ENCODE measurements at regions not wholly inside any gene's neighbourhood (a gene's known extent, or its start where the extent isn't known, plus 50 kb on each side); places are given as distances from the start of the nearest gene placed in this dataset.
A peak's percentile ranks its signal among the peaks of the same experiment; 100 is the strongest.

GRCh38 chr10:133010095-133010842 is 67.9 kb upstream of the CFAP46 start:
- H3K27ac ChIP-seq: no peak overlapping the region
- H3K4me1 ChIP-seq: no peaks in the 10 kb centered on the region
- intact Hi-C loops (cut with DNase I; ENCODE audit: low total_unique reads): no loop called here
- peaks cover 0 to 33% of the 10 kb centered on the region in 2 donors for H3K27me3 ChIP-seq
- H3K4me3 ChIP-seq: no peak overlapping the region
- no peaks in the 10 kb centered on the region for H3K36me3 ChIP-seq
- TF ChIP-seq, protein P1, sequence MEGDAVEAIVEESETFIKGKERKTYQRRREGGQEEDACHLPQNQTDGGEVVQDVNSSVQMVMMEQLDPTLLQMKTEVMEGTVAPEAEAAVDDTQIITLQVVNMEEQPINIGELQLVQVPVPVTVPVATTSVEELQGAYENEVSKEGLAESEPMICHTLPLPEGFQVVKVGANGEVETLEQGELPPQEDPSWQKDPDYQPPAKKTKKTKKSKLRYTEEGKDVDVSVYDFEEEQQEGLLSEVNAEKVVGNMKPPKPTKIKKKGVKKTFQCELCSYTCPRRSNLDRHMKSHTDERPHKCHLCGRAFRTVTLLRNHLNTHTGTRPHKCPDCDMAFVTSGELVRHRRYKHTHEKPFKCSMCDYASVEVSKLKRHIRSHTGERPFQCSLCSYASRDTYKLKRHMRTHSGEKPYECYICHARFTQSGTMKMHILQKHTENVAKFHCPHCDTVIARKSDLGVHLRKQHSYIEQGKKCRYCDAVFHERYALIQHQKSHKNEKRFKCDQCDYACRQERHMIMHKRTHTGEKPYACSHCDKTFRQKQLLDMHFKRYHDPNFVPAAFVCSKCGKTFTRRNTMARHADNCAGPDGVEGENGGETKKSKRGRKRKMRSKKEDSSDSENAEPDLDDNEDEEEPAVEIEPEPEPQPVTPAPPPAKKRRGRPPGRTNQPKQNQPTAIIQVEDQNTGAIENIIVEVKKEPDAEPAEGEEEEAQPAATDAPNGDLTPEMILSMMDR (IDR thresholded peaks at IDR 0.05): no peak
- H3K9me3 ChIP-seq: no peaks in the 10 kb centered on the region
- DNase-seq: no peak

- no peaks in the 10 kb centered on the region for H3K36me3 ChIP-seq
- H3K4me1 ChIP-seq: no peaks in the 10 kb centered on the region
- intact Hi-C loops (cut with DNase I; ENCODE audit: low total_unique reads): no loop called here
- H3K4me3 ChIP-seq: no peak overlapping the region
- TF ChIP-seq, protein P1 (IDR thresholded peaks at IDR 0.05): no peak
- DNase-seq: peak; percentile 80 to 84
- H3K27me3 ChIP-seq: peaks cover 0 to 29% of the 10 kb centered on the region in 2 donors
- H3K27ac ChIP-seq: no peak overlapping the region
- no peaks in the 10 kb centered on the region for H3K9me3 ChIP-seq
Observed at GRCh38 chr10:133009218-133009950, 67.0 kb upstream of the CFAP46 start.

GRCh38 chr10:133008736-133009135 is 66.4 kb upstream of the CFAP46 start:
- no peak overlapping the region for H3K27ac ChIP-seq
- TF ChIP-seq, protein P1 (IDR thresholded peaks at IDR 0.05): no peak
- intact Hi-C loops (cut with DNase I; ENCODE audit: low total_unique reads): no loop called here

DNA sequence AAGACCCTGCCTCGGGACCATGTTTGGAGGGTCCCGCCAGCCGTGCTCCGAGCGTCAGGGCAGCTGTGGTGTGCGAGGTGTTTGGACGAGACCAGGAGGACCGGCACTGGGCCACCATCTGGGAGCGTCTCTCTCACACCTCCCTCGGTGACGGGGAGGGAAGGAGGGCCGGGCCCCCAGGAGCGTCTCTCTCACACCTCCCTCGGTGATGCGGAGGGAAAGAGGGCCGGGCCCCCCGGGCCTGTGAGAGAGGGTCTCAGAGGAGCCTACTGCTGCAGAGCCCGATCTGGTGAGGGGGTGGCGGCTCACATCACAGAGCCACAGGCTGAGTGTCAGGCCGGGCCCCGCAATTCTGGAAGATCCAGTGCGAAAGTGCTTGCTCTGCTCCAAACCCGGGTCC is 65.8 kb upstream of the CFAP46 start:
- TF ChIP-seq, protein P1 (IDR thresholded peaks at IDR 0.05): no peak
- intact Hi-C loops (cut with DNase I; ENCODE audit: low total_unique reads): no loop called here
- Histone ChIP-seq H3K9me3 (no peaks in the 10 kb centered on the region), H3K27ac (no peak overlapping the region), H3K4me1 (no peaks in the 10 kb centered on the region), H3K27me3 (peaks cover 0 to 22% of the 10 kb centered on the region in 2 donors), H3K4me3 (no peak overlapping the region), H3K36me3 (no peaks in the 10 kb centered on the region)
- DNase-seq: no peak

More at GRCh38 chr10:133008736-133009135, 66.4 kb upstream of the CFAP46 start:
- DNase-seq: no peak
- H3K36me3 ChIP-seq: no peaks in the 10 kb centered on the region
- peaks cover 0 to 27% of the 10 kb centered on the region in 2 donors for H3K27me3 ChIP-seq
- H3K4me1 ChIP-seq: no peaks in the 10 kb centered on the region
- H3K4me3 ChIP-seq: no peak overlapping the region
- H3K9me3 ChIP-seq: no peaks in the 10 kb centered on the region

DNA sequence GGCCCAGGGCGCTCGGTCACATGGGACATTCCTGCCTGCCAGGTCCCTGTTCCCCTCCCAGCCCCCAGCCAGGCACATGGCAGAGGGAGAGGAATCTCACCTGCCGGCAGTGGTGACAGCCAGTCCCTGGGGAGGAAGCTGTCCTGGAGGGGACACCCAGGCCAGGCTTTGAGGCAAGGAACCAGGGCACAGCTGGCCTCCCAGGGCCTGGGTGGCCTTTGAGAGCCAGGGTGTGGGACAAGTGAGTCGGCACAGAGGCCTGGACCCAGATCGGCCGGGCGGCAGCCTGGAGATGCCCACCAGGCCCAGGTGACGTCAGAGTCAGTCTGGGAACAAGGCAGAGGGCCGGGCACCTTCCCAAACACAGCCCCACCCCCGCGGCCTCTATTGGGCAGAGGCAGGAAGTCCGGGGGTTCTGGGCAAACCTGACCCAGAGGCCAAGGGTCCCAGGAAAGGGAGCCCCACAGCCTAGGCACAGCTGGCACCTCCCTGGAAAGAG is 65.0 kb upstream of the CFAP46 start:
- TF ChIP-seq, protein P1 (IDR thresholded peaks at IDR 0.05): no peak
- H3K36me3 ChIP-seq: no peaks in the 10 kb centered on the region
- H3K27me3 ChIP-seq: peaks cover 0 to 22% of the 10 kb centered on the region in 2 donors
- no peak overlapping the region for H3K4me3 ChIP-seq
- no peaks in the 10 kb centered on the region for H3K4me1 ChIP-seq
- DNase-seq: no peak
- no peaks in the 10 kb centered on the region for H3K9me3 ChIP-seq
- no peak overlapping the region for H3K27ac ChIP-seq
- intact Hi-C loops (cut with DNase I; ENCODE audit: low total_unique reads): no loop called here

Data from tibial artery (tissue), 4 donors.